ENCODE measurements at regions not wholly inside any gene's neighbourhood (a gene's known extent, or its start where the extent isn't known, plus 50 kb on each side); places are given as distances from the start of the nearest gene placed in this dataset.

DNA sequence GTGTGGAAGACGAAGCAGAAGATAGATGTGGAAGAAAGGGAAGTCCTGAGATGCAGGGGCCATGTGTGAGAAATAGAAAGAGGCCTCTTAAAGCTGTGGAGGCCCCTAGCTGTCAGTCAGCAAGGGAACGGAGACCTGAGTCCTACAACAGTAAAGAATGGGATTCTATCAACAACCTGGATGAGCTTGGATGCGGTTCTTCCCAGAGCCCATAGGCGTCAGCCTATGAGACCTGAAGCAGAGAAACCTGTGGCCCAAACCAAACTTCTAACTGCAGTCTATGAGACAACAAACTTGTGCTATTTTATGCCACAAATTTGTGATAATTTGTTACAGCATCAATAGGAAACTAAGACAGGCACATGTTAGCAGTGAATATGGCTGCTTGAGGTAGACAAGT, 583.7 kb downstream of the ADCYAP1 start:
- Histone ChIP-seq H3K4me3 (no peak overlapping the region), H3K27me3 (no peaks in the 10 kb centered on the region), H3K36me3 (no peaks in the 10 kb centered on the region), H3K9me3 (no peaks in the 10 kb centered on the region), H3K4me1 (no peaks in the 10 kb centered on the region), H3K27ac (no peak overlapping the region)
- TF ChIP-seq, protein P1, sequence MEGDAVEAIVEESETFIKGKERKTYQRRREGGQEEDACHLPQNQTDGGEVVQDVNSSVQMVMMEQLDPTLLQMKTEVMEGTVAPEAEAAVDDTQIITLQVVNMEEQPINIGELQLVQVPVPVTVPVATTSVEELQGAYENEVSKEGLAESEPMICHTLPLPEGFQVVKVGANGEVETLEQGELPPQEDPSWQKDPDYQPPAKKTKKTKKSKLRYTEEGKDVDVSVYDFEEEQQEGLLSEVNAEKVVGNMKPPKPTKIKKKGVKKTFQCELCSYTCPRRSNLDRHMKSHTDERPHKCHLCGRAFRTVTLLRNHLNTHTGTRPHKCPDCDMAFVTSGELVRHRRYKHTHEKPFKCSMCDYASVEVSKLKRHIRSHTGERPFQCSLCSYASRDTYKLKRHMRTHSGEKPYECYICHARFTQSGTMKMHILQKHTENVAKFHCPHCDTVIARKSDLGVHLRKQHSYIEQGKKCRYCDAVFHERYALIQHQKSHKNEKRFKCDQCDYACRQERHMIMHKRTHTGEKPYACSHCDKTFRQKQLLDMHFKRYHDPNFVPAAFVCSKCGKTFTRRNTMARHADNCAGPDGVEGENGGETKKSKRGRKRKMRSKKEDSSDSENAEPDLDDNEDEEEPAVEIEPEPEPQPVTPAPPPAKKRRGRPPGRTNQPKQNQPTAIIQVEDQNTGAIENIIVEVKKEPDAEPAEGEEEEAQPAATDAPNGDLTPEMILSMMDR (IDR thresholded peaks at IDR 0.05) = no peak
- TF ChIP-seq POLR2A (IDR thresholded peaks at IDR 0.05) = no peak
- DNase-seq = no peak
- intact Hi-C loops (cut with DNase I) = no loop called here
- WGBS, 2 donors = 79 to 85% methylated on average over 4 of the region's 4 CpGs

DNA sequence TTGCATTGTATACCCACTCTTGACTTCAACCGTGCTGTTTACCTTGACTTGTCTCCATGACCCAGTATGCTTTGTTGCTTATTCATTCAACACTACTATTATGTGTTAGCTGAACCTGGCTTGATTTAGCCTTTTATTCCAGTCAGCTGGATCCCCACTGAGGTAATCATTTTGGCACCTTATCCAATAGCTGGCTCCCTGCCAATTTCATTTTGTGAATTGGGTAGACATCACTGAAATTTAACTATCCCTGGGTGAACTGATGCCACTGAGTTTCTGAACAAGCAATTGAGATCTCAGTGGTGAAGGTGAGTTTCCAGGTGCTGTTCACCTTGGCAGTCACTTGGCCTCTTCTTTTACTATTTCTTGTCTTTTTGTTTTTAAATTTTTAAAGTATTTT, 584.3 kb downstream of the ADCYAP1 start:
- intact Hi-C loops (cut with DNase I) = no loop called here
- no peaks in the 10 kb centered on the region for H3K4me1 ChIP-seq
- 21 to 44% methylated on average over 1 of the region's 1 CpG for WGBS, 2 donors

DNA sequence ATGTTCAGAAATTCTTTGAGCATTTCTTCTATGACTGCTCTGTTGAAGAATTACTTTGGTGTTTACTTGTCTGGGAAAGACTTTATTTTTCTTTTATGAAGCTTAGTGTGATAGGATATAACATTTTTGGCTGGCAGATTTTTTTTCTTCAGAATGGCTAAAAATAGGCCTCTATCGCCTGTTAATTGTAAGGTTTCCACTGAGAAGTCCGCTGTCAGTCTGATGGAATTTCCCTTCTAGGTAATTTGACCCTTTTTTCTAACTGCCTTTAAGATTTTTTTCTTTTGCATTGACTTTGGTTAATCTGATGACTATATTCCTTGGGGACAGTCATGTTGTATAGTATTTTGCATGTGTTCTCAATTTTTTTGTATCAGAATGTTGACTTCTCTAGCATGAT, 590.7 kb downstream of the ADCYAP1 start:
- intact Hi-C loops (cut with DNase I) = no loop called here
- 85% methylated on average over 2 of the region's 2 CpGs for WGBS, 2 donors

More for the DNA sequence above, 584.3 kb downstream of the ADCYAP1 start:
- Histone ChIP-seq H3K4me3 (no peak overlapping the region), H3K27ac (no peak overlapping the region), H3K27me3 (no peaks in the 10 kb centered on the region), H3K36me3 (no peaks in the 10 kb centered on the region), H3K9me3 (no peaks in the 10 kb centered on the region)
- no peak for TF ChIP-seq POLR2A (IDR thresholded peaks at IDR 0.05)
- TF ChIP-seq, protein P1 (IDR thresholded peaks at IDR 0.05) = no peak
- no peak for DNase-seq

DNA sequence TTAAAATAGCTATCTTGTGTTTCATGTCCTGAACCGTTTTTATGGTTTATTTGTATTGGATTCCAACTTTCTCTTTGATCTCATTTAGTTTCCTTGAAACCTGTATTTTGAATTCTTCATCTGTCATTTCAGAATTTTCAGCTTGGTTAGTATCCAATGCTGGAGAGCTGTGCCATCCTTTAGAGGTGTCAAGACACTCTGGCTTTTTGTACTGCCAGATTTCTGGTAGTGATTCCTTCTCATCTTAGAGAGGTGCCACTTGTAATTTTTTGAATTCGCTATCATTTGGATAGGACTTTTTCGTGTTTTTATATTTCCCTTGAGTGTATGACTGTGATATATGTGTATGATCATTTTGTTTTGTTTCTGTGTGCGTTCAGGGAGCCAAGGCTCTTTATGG, 591.4 kb downstream of the ADCYAP1 start:
- H3K36me3 ChIP-seq = no peaks in the 10 kb centered on the region
- no peak overlapping the region for H3K27ac ChIP-seq
- no peaks in the 10 kb centered on the region for H3K9me3 ChIP-seq
- no peak for TF ChIP-seq POLR2A (IDR thresholded peaks at IDR 0.05)
- TF ChIP-seq, protein P1 (IDR thresholded peaks at IDR 0.05) = no peak
- no peaks in the 10 kb centered on the region for H3K27me3 ChIP-seq
- DNase-seq = no peak
- H3K4me3 ChIP-seq = no peak overlapping the region
- H3K4me1 ChIP-seq = no peaks in the 10 kb centered on the region
- intact Hi-C loops (cut with DNase I) = no loop called here
- 29 to 46% methylated on average over 4 of the region's 4 CpGs for WGBS, 2 donors

More for the DNA sequence above, 590.7 kb downstream of the ADCYAP1 start:
- H3K4me1 ChIP-seq = no peaks in the 10 kb centered on the region
- TF ChIP-seq POLR2A (IDR thresholded peaks at IDR 0.05) = no peak
- TF ChIP-seq, protein P1 (IDR thresholded peaks at IDR 0.05) = no peak
- H3K27ac ChIP-seq = no peak overlapping the region
- DNase-seq = no peak
- no peaks in the 10 kb centered on the region for H3K36me3 ChIP-seq
- no peaks in the 10 kb centered on the region for H3K27me3 ChIP-seq
- no peaks in the 10 kb centered on the region for H3K9me3 ChIP-seq
- no peak overlapping the region for H3K4me3 ChIP-seq

DNA sequence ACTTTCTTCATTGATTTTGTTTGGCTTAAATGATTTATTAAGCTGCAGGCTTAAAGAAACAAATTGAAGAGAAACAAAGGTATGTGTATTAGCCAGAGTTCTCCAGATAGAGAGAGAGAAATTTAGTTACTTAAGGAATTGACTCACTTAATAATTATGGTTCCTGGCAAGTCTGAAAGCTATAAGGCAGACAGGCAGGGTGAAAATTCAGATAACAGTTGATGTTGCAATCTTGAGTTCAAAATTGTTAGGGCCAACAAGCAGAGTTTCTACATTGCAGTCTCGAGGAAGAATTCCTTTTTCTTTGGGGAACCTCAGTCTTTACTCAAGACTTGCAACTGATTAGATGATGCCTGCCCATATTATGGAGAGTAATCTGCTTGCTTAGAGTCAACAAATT, 593.5 kb downstream of the ADCYAP1 start:
- no peak overlapping the region for H3K4me3 ChIP-seq
- WGBS, 2 donors = 38 to 44% methylated on average over 1 of the region's 1 CpG
- H3K27me3 ChIP-seq = no peaks in the 10 kb centered on the region
- no peaks in the 10 kb centered on the region for H3K4me1 ChIP-seq
- no peak for DNase-seq
- no peaks in the 10 kb centered on the region for H3K36me3 ChIP-seq
- no peaks in the 10 kb centered on the region for H3K9me3 ChIP-seq
- H3K27ac ChIP-seq = no peak overlapping the region
- intact Hi-C loops (cut with DNase I) = no loop called here
- TF ChIP-seq, protein P1 (IDR thresholded peaks at IDR 0.05) = no peak
- no peak for TF ChIP-seq POLR2A (IDR thresholded peaks at IDR 0.05)

All from esophagus squamous epithelium (tissue), 5 donors.